HL-60/S4 treated with phorbol 12-myristate 13-acetate at 8.2 ng/mL for 4 days and 3 days (cell line): ENCODE measurements at regions not wholly inside any gene's neighbourhood (a gene's known extent, or its start where the extent isn't known, plus 50 kb on each side); places are given as distances from the start of the nearest gene placed in this dataset.

Experiments used
- in situ Hi-C: fragments of 300-500 bp; cut with MboI; formaldehyde crosslinking; loops from 2 replicates; pipeline ENCODE4 v1.15.0; 2022; ENCODE audit warnings: low sequenced_read_pairs

DNA sequence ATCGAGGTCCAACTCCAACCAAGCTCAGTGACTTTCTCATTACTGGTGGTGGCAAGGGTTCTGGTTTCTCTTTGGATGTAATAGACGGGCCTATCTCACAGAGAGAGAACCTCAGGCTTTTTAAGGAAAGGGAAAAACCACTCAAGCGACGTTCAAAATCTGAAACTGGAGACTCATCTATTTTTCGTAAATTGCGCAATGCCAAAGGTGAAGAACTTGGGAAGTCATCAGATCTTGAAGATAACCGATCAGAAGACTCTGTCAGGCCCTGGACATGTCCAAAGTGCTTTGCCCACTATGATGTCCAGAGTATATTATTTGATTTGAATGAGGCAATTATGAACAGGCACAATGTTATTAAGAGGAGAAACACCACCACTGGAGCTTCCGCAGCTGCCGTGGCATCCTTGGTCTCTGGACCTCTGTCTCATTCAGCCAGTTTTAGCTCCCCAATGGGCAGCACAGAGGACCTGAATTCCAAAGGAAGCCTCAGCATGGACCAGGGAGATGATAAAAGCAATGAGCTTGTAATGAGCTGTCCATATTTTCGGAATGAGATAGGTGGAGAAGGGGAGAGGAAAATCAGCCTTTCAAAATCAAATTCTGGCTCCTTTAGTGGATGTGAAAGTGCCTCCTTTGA is 343.5 kb upstream of the RGS6 start:
- in situ Hi-C loops = no loop called here

DNA sequence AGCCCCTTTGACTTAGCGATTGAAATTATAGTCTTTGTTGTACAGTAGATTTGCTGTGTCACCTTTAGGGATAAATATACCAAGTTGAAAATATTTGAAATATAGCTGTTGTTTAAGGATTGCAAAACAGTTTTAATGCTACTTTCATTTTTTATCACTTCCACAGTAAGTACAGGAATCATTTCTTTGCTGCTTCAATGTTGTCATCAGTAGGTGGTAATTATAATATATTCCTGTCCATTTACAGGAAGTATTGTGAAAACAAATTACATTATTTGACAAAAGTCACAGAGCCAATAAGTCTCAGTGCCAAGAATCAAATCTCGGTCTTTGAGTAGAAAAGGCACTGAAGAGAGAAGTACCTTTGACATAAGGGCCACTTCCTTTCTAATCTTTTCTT is 342.6 kb upstream of the RGS6 start:
- in situ Hi-C loops = no loop called here

- in situ Hi-C loops = no loop called here
Measured at GRCh38 chr14:71590131-71590530, 342.1 kb upstream of the RGS6 start.

DNA sequence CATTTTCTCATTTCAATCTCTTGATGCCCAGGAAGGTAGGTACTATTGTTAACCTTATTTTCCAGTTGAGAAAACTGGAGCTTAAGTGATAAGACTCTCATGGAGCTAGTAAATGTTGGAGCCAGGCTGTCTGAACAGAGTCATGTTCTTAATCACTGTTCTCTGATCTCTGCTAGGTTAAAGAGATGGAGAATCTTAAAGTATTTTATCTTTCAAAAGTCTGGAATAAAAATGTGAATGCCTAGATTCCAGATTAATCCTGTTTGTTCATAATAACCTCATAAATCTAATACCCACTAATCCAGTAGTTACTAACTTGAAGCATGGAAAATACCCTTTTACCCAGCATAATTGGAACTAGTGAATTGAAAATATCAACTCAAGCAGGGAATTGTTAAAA is 341.0 kb upstream of the RGS6 start:
- in situ Hi-C loops = no loop called here

DNA sequence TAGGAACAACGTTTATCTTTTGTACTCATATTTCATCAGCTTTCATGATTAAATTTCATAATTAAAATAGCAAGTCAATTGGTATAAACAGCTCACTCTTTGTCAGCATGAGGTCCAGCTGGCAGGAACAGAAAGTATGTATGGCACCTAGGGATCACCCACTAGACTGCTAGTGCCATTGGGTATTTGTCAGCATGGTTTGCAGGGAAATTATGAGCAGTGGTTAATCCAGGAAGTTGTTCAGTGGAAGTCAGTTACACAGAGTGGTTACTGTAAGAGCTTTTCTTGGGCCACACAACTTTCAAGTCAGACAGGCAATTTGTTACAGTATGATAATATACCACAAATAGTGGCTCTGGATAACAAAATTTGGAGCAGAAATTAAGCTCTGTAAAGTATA is 340.3 kb upstream of the RGS6 start:
- in situ Hi-C loops = no loop called here

DNA sequence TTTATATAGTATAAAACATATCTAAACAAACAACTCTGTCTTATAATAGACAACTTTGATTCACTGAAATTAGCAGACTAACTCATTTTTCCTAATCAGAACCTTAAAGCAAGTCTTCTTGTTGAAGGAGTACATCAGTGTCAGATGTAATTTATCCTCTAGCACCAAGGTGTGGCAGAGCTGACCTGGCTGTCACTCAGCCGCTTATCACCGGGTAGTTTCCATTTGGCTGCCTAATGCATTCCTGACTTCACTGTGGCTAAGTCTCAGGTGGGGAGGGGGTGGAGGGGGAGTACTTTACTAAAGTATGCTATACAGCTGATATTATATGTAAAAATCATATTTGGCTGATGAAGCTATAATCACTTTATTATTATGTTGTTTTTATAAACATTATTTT is 339.9 kb upstream of the RGS6 start:
- in situ Hi-C loops = no loop called here

DNA sequence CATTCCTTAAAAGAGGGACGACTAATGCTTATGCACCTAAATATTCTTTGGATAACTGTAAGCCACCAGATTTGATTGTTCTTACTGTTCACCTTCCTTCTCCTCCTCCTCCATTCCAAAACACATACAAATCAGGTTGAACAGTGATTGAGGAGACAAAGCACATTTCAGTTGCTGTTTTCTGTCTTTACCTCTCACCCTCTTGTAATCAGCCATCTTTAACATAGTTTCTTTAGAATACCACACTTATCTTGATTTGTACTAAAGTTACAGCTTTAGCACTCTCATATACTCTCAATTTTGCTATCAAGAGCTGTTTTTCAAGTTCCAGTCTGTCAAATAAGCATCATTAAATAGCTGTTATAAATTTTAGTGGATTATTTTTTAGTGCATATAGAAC is 338.3 kb upstream of the RGS6 start:
- in situ Hi-C loops = no loop called here

GRCh38 chr14:71594821-71595220 is 337.4 kb upstream of the RGS6 start:
- in situ Hi-C loops = no loop called here

DNA sequence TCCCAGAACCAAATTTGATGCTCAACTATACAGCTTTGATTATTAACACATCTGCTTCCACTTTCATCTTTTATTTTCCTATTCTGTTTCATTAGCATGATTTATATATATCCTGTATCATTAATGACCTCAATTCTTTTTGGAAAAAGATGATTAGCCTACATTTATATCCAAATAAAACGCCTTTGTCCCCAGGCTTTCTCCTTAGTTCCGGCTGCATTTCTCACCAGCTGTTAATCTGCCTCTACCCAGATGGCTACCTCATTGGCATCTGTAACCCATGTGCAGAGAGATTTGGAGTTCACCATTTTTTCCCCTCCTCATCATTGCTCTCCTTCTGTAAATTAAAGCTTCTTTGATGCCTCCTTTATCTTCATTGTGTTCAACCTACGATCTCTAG is 336.8 kb upstream of the RGS6 start:
- in situ Hi-C loops = no loop called here

DNA sequence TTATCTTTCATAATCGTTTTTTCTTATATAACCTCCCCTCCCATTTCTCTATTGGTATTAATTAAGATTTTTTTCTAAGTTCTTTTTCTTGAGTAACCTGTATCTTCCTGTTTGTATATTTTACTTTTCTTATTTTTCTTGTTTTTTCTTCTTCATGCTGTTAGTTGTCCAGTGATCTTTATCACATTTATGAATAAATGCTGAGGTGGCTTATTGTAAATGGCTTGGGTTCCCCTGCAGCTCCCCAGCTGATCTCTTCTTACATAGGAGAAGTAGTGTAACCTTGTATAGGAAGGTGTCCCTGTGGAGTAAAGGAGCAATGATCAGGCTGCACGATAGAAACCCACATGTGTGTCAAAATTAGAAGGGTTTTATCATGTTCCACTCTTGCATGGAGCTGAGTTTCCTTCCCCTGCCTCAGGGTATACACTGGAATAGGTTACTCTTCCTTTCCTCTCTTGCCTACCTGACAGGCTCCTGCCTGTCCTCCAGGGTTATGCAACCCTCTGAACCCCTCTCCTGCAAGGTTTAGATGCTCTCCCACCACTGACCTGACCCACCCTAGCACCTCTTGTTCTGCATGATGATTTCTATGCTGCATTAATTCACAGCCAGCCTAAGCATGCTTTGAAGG is 334.8 kb upstream of the RGS6 start:
- in situ Hi-C loops = no loop called here

- in situ Hi-C loops = no loop called here
Measured at GRCh38 chr14:71597955-71598660, 334.1 kb upstream of the RGS6 start.

DNA sequence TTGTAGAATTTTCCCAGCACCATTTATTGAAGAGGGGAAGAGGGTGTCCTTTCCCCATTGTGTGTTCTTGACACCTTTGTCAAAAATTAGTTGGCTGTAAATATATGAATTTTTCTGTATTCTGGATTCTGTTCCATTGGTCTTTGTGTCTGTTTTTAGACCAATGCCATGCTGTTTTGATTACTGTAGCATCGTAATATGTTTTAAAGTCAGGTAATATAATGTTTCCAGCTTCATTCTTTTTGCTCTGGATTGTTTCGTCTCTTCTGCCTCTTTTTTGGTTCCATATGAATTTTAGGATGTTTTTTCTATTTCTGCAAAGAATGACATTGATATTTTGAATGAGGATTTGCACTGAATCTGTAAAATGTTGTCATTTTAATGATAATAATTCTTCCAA is 331.9 kb upstream of the RGS6 start:
- in situ Hi-C loops = no loop called here

DNA sequence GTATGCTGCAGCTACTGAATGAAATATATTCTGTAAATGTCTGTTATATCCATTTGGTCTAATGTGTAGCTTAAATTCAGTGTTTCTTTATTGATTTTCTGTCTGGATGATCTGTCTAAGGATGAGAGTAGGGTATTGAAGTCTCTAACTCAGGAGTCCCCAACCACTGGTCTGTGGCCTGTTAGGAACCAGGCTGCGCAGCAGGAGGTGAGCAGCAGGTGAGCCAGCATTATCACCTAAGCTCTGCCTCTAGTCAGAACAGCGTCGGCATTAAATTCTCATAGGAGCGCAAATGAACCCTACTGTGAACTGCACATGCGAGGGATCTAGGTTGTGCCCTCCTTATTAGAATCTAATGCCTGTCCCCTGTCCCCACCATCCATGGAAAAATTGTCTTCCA is 329.7 kb upstream of the RGS6 start:
- in situ Hi-C loops = no loop called here

DNA sequence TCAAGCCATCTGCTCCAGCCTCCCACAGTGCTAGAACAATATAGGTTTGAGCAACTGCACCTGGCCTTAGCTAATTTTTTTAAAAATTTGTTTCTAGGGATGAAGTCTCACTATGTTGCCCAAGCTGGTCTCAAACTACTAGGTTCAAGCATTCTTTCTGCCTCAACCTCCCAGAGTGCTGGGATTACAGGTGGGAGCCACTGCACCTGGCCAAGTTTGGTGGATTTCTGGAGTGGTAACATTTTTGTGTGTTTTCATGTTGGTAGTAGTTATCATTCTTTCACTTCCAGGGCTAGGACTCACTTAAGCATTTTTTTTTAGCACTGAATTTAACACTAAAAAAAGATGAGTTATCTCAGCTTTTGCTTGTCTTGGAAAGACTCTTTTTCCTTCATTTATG is 328.0 kb upstream of the RGS6 start:
- in situ Hi-C loops = no loop called here

DNA sequence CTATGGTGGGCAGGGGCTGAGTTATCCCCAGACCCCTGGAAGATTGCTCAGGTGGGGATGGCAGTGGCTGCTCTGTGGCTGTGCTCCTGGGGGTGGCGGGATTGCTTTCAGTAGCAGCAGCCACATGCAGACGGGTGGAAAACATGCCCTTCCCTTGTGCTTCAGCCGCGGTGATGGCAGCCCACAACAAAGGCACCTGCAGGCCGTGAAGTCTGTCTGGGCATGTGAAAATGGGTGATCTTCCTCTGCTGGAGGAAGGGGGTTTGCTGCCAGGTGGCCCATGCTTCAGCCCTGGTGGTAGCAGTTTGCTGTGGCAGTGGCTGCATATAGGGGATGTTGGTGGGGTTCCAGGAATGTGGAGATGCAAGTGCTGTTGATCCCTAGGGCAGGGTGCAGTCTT is 326.2 kb upstream of the RGS6 start:
- in situ Hi-C loops = no loop called here

GRCh38 chr14:71606575-71606974 is 325.7 kb upstream of the RGS6 start:
- in situ Hi-C loops = no loop called here

DNA sequence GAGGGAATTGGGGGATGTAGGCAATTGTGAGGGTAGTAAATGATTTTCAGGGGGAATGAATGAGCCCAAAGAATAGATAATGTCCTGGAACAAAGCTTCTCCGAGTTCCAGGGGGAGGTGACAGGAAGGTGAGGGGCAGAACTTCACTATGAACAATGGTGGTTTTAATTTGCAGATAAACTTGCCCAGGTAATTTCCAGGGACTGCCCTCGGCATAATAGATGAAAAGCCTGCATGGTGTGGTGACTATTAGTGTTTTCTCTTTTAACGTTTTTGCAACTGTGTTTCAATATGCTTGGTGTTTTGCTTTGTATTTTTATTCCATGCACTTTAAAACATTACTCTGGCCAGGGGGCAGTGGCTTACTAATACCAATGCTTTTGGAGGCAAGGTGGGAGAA is 325.2 kb upstream of the RGS6 start:
- in situ Hi-C loops = no loop called here

DNA sequence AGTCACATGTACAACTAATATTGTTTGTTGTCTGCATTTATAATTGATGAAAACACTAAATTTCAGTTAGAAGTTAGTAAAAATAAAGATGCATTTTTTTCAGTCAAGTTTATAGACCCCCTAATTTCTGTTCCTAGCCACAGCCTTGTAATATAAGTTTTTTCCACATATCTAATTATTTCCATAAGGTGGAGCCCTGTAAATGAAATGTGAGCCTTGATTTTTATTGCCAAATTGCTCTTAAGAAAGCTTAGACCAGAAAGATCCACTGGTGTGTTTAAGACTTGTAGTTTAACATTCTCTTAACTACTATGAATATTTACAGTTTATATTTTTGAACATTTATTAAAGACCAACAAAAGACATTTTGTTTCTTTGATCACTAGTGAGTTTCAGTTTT is 322.1 kb upstream of the RGS6 start:
- in situ Hi-C loops = no loop called here

GRCh38 chr14:71610797-71611196 is 321.4 kb upstream of the RGS6 start:
- in situ Hi-C loops = no loop called here

GRCh38 chr14:71613168-71613567 is 319.1 kb upstream of the RGS6 start:
- in situ Hi-C loops = no loop called here

- in situ Hi-C loops = no loop called here
Measured at GRCh38 chr14:71616013-71616412, 316.2 kb upstream of the RGS6 start.

DNA sequence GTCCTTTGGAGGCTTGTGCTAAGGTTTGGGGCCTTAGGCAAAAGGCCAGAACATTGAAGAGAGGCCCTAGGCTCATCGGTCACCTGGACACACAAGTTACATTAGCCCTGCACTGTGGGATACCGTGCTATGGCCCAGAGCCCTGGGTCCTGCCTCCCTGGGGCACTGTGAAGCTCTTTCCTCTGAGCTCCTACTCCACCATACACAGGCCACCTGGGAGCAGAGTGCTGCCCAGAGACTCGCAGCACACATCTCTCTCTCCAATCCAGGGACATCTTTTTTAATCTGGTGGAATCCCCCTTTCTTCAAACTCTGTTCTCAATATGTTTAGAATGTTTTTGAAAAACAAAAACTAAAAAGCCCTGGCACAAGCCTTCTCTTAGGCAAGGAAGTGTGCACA is 314.2 kb upstream of the RGS6 start:
- in situ Hi-C loops = no loop called here

GRCh38 chr14:71618716-71619115 is 313.5 kb upstream of the RGS6 start:
- in situ Hi-C loops = no loop called here
